ENCODE measurements at regions not wholly inside any gene's neighbourhood (a gene's known extent, or its start where the extent isn't known, plus 50 kb on each side); places are given as distances from the start of the nearest gene placed in this dataset.

- TF ChIP-seq REST (IDR thresholded peaks at IDR 0.05; ENCODE audit: unreplicated experiment) (no peak), STAT1 (IDR thresholded peaks at IDR 0.05; ENCODE audit: unreplicated experiment) (no peak)
Observed at GRCh38 chr10:130543794-130544193, 407.6 kb downstream of the GLRX3 start (continued).

GRCh38 chr10:130545122-130545521 lies 408.9 kb downstream of the GLRX3 start:
- peaks cover 98% of the 10 kb centered on the region for H3K9me3 Mint-ChIP-seq
- H3K36me3 ChIP-seq (ENCODE audit: insufficient read depth), result no peaks in the 10 kb centered on the region
- no peak for TF ChIP-seq ZNF331 (CRISPR knock-in tag; IDR thresholded peaks at IDR 0.05; ENCODE audit: low read depth)
- no peak for TF ChIP-seq STAT1 (IDR thresholded peaks at IDR 0.05; ENCODE audit: unreplicated experiment)
- no peak for TF ChIP-seq ETS1 (IDR thresholded peaks at IDR 0.05)
- no peak for TF ChIP-seq CTCF (conservative IDR thresholded peaks at IDR 0.05; ENCODE audit: low read depth in 2 of 2)
- no peak for TF ChIP-seq EZH2phosphoT487 (IDR thresholded peaks at IDR 0.05; ENCODE audit: unreplicated experiment)
- no peak for TF ChIP-seq CREB1 (CRISPR knock-in tag; IDR thresholded peaks at IDR 0.05; ENCODE audit: low read depth)
- no peak for TF ChIP-seq NANOG (IDR thresholded peaks at IDR 0.05; ENCODE audit: borderline replicate concordance)
- TF ChIP-seq JUNB (IDR thresholded peaks at IDR 0.05; ENCODE audit: unreplicated experiment), result no peak
- no peak for TF ChIP-seq ZNF462 (CRISPR knock-in tag; IDR thresholded peaks at IDR 0.05)
- TF ChIP-seq POLR2AphosphoS5 (IDR thresholded peaks at IDR 0.05; ENCODE audit: low read depth), result no peak
- no peak for TF ChIP-seq ZNF114 (CRISPR knock-in tag; IDR thresholded peaks at IDR 0.05)
- TF ChIP-seq EZH2 (IDR thresholded peaks at IDR 0.05; ENCODE audit: low read depth, unreplicated experiment), result no peak

More at GRCh38 chr10:130545122-130545521, 408.9 kb downstream of the GLRX3 start:
- Histone ChIP-seq H3K27me3 (ENCODE audit: insufficient read depth) (no peaks in the 10 kb centered on the region), H2AFZ (no peak overlapping the region), H3K4me1 (ENCODE audit: insufficient read depth) (no peaks in the 10 kb centered on the region), H3K4me2 (no peak overlapping the region), H3K9me2 (ENCODE audit: insufficient read depth) (no peaks in the 10 kb centered on the region), H4K20me1 (replicated peaks; ENCODE audit: insufficient read depth) (no peaks in the 10 kb centered on the region), H3K79me2 (replicated peaks; ENCODE audit: insufficient read depth) (no peaks in the 10 kb centered on the region), H3K4me3 (no peak overlapping the region), H3F3A (replicated peaks; ENCODE audit: low read depth) (no peaks in the 10 kb centered on the region), H3K27ac (ENCODE audit: low read depth) (no peak overlapping the region)
- H3K36me3 Mint-ChIP-seq (ENCODE audit: low read depth), result peaks cover 39% of the 10 kb centered on the region
- H3K27ac Mint-ChIP-seq, result no peak overlapping the region
- H3K27me3 Mint-ChIP-seq (ENCODE audit: insufficient read depth, low read depth, poor library complexity), result no peaks in the 10 kb centered on the region
- no peak for ATAC-seq
- H3K4me3 Mint-ChIP-seq, result no peak overlapping the region
- no peaks in the 10 kb centered on the region for H3K4me1 Mint-ChIP-seq
- no peak for DNase-seq (ENCODE audit: low spot score)

Measured in GM23338 (cell line).